Upper lobe of left lung (tissue), 4 donors: ENCODE measurements at regions not wholly inside any gene's neighbourhood (a gene's known extent, or its start where the extent isn't known, plus 50 kb on each side); places are given as distances from the start of the nearest gene placed in this dataset.

ENCODE experiments used
- CTCF ChIP-seq, 6 experiments: fragments of 450-650 bp in 4 of 6; fragments of 200-600 bp in 2 of 6; sonication (generic) in 2 of 6; IDR thresholded peaks; one replicate each; pipeline ENCODE4 v1.5.1; 2016 to 2019; ENCODE audit warnings: antibody characterized with exemption in 6 of 6
- POLR2AphosphoS5 ChIP-seq, 2 donors: sonication (generic); formaldehyde crosslinking; IDR thresholded peaks; one replicate each; pipeline ENCODE4 v1.5.1; 2017; ENCODE audit warnings: antibody characterized with exemption in 2 of 2

GRCh38 chr1:60141276-60141675 lies 67.7 kb upstream of the C1orf87 start:
- no peak for TF ChIP-seq POLR2AphosphoS5 (IDR thresholded peaks at IDR 0.05)
- no peak for TF ChIP-seq CTCF (IDR thresholded peaks at IDR 0.05)
